ENCODE measurements at regions not wholly inside any gene's neighbourhood (a gene's known extent, or its start where the extent isn't known, plus 50 kb on each side); places are given as distances from the start of the nearest gene placed in this dataset.

- no peak for DNase-seq
Measured at GRCh38 chr12:124167141-124167540, 127.8 kb upstream of the RFLNA start.

- no peak for DNase-seq
Measured at GRCh38 chr12:124168016-124168786, 126.7 kb upstream of the RFLNA start.

GRCh38 chr12:124169577-124170284 is 125.2 kb upstream of the RFLNA start:
- no peak for DNase-seq

DNA sequence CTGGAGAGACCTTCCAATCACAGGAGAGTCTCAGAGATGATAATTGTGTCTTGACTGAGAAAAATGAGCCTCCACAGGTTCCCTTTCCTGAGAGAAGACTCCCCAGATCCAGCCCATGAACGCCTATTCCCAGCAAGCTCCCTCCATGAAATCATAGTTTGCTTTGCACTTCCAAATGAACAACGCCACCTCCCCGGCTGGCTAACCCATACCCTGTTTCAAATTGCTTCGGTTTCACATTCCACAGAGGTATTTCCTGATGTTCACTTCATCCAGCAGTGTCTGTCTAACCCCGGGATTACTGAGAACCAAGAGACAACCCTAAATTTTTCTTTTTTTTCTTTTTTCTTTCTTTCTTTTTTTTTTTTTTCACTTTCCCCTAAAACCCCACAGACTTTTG is 124.1 kb upstream of the RFLNA start:
- no peak for DNase-seq

DNA sequence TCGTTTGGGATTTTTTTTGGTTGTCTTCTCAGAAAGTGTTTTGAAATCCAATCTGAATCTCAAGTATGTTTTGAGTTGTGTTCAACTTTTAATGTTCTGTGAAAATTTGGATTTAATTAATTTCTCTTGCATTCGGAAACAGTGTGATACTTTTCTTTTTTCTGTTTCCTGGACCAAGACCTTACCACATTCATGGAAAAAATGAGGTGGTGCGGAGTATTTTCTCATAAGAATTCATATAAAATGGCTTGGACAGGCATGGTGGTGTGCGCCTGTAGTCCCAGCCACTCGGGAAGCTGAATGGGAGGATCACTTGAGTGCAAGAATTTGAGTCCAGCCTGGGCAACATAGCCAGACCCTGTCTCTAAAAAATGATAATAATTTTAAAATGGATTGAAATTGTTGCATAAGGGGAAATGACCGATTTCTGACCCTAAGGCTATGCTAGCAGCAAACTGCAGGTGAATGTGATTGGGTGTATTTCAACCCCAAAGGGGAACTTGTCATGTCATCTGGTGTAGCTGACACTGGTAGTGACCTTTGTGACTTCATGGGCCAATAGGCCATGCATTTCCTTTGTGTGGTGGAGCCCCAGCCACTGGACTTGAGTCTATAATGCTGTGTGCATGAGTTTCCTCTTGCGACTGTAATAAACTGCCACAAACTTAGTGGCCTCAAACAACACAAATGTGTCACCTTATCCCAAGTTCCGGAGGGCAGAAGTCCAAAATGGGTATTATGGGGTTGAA is 123.5 kb upstream of the RFLNA start:
- peak; percentile 2 for DNase-seq

DNA sequence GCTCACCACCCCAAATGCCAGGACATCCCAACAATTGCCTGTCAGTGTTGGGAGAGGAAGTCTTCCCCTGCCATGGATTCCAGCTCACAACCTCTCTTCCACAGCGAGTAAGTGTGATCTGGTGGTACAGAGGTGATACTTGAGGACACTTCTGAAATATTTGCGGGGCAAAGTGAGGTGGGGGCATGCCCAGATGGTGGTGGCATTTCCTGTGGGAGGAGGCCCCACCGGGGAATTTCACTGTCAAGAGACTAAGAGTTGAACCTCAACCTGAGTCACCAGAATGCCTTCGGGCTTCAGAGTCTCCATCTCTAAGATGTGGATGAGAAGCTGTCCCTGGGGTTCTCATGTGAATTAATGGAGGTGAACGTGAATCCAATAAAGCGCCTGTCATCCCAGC is 122.3 kb upstream of the RFLNA start:
- DNase-seq, result no peak

GRCh38 chr12:124173692-124174091 is 121.2 kb upstream of the RFLNA start:
- DNase-seq, result no peak

DNA sequence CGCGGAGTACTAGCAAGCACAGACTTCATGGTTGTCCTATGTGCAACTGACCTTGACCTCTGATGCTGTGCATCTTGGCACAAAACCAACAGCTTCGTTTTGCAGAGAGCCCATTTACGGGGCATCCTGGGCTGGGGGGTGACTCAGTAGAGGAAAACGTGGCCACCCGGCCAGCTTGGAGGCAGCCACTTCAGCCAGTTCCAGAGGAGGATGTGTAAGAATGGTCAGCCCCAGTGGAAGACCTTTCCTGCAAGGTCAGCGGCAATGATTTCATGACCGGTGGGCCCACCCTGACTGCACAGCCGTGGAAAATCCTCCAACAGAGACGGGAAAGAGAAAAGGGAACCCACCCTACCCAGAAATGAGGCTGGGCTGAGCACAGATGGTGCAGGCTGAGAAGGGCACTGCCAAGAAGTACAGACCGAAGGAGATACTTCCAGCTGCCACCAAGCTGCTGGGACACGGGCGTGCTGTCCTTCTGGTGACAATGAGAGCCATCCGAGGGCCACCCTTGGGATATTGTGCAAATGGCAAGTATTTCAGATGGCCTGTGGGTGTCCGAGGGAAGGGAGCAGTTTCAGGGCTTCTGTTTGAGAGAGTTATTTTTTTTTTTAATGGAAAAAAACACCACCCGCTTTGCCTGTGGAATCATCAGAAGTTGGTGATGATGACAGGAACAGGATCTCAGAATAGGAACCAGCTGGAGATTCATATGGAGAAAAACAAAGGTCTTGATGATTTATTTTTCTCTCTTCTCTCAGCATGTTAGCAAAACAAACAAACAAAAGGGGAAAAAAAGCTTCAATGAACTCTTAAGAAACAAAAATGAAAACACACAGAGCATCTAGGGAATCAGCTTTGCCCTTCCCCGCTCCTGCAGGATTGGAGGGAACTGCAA is 120.2 kb upstream of the RFLNA start:
- DNase-seq, result no peak

GRCh38 chr12:124175704-124176103 is 119.2 kb upstream of the RFLNA start:
- no peak for DNase-seq

DNA sequence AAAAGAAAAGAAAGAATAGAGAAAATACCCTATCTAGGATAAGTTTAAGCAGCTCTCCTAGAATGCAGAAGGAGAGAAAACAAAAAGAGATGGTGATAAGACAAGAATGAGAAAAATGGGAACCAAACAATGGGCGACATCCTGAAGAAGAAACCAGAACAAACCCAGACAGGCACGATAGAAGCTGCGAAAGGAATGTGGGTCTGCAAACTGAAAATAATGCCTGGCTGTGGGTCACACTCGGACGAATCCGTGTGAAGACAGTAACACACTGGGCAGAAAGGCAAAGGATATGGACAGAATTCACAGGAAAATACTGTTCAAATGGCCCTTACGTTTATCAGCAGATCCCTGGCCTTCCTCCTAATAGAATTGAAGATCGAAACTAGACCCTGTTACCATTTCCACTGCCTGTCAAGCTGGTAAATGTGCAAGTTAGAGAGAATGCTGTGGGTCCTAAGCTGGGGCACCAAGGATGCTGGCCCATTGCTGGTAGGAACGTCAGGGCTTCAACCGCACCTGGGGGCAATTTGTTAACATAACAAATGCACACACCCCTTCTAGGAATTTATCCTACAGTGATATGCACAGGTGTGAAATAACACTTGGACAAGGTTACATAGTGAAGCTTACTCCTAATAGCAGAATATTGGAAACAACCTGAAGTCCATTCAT is 117.5 kb upstream of the RFLNA start:
- DNase-seq, result no peak

- no peak for DNase-seq
Measured at GRCh38 chr12:124177951-124178316, 117.0 kb upstream of the RFLNA start.

GRCh38 chr12:124179936-124180607 is 114.8 kb upstream of the RFLNA start:
- DNase-seq, result no peak

DNA sequence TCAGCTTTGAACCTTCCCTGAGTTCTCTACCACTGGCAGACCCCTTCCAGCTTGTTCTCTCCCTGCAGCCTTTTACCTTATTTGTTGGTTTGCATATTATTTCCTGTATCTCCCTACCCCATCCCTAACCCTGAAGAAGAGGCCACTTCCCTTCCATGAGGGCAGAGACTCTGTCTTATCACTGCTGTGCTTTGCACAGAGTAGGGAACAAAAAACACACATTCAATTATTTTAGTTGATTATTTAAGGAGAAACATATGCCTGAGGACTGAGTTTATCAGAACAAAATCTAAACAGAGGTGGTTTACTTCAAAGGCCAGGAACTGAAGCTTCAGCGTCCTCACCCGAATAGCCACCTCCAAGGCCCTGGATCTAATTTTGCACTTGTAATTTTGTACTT is 111.7 kb upstream of the RFLNA start:
- no peak for DNase-seq

GRCh38 chr12:124184456-124184855 is 110.4 kb upstream of the RFLNA start:
- no peak for DNase-seq

DNA sequence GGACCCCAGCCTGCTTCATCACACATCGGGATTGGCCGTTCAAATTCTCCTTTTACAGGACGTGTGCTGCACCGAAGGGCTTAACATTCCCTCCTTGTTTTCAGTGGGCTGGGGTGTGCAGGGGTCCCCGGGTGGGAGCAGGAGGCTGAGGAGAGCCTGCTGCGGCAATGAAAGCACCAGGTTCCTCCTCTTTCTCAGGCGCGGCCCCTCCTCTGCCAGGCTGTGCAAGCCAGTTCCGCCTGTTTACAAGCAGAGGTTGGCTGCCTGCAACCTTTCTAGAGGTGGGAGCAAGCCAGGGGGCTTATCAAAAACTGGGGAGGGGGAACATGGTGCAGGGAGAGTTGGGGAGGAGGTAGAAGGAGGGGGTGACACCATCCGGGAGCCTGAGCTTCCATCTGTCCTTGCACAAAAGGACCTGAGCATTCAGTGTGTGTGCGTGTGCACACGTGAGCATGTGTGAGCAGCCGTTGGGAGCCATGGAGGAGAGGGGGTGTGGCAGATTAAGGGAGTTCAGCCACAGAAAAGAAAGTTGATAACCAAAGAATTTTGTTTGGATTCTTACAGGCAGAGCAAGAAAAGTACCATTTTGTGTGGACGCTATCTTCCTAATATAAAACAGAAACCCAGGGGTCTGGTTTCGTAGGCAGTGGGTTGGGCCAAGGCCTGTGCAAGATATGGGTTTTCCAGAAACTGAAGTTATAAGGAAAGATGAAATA is 108.8 kb upstream of the RFLNA start:
- no peak for DNase-seq

DNA sequence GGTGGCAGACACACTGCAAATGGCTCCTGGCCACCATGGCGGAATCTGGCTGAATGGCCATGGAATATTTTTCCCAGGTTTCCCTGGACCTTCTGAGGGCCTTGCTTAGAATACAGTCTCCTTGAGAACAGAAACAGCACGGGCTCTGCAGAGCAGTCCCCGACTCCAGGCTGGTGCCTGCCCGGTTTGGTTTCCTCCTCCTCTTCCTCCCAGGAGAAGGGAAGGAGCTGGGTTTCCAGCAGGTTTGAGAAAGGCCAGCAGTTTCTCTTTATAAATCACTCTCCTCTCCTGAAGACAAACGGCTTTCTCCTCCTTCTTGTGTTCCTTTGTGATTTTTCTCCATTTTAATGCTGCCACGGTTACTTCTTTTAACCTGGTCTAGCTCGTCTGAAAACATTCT is 106.8 kb upstream of the RFLNA start:
- no peak for DNase-seq

DNA sequence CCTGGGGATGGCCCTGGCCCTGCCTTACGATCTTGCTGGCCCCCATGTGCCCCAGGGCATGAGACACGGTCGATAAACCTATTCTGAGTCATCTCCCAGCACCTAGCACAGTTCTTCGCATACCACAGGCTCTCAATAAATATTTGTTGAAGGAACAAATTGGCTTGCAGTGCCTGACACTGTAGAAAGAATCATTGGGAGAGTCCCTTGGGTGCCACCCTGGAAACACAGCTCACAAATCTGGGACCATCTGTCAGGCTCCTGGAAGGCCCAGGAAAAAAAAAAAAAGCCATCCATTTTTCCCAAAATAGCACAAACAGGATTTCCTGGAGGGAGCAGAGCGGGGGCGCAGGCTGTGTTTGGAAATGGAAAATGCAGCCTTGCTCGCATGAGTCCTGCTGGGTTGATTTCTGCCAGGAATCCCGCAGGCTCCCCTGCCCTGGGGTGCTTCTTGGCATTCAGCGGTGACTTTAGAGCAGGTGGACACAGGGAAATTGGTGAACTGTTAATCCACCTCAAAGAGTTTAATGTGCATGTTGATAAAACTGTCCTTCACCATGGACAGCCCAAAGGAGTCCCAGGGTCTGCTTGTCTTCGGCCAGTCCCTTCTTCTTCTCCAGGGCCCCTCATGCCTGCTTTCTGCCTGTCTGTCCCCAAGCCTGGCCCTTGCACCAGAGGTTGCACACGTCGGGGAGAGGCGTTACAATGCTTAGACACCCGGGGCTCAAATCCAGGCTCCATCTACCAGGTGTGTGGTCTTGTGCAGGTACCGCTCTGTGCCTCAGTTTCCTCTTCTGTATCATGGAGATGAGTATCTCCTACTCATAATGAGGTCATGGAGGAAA is 106.1 kb upstream of the RFLNA start:
- DNase-seq, result no peak

- no peak for DNase-seq
Measured at GRCh38 chr12:124190312-124191023, 104.4 kb upstream of the RFLNA start.

GRCh38 chr12:124191024-124191359 is 103.9 kb upstream of the RFLNA start:
- DNase-seq, result no peak

GRCh38 chr12:124191966-124192365 is 102.9 kb upstream of the RFLNA start:
- DNase-seq, result no peak
